H1 (cell line): ENCODE measurements at regions not wholly inside any gene's neighbourhood (a gene's known extent, or its start where the extent isn't known, plus 50 kb on each side); places are given as distances from the start of the nearest gene placed in this dataset.
"Not testable (repeated sequence)": the region's sequence is repeated elsewhere in the genome, so short reads cannot be mapped to it uniquely, and the experiment has no call there.

ENCODE experiments used
- RBBP5 ChIP-seq: IDR thresholded peaks from 2 replicates; pipeline ENCODE4 v1.7.1; 2012; ENCODE audit warnings: low read depth, mild to moderate bottlenecking, inconsistent platforms, low read length, moderate library complexity, borderline replicate concordance
- SIRT6 ChIP-seq: IDR thresholded peaks from one replicate; pipeline ENCODE4 v1.7.1; 2012; ENCODE audit warnings: low read length, inconsistent platforms
- YY1 ChIP-seq: IDR thresholded peaks from 2 replicates; pipeline ENCODE4 v1.6.1; 2011; ENCODE audit warnings: low read depth, mild to moderate bottlenecking, low read length

- not testable (repeated sequence) for TF ChIP-seq SIRT6, RBBP5, YY1
These were observed 451.6 kb upstream of the PCDH10 start for GRCh38 chr4:132697505-132697904.
